ENCODE measurements at regions not wholly inside any gene's neighbourhood (a gene's known extent, or its start where the extent isn't known, plus 50 kb on each side); places are given as distances from the start of the nearest gene placed in this dataset.

DNA sequence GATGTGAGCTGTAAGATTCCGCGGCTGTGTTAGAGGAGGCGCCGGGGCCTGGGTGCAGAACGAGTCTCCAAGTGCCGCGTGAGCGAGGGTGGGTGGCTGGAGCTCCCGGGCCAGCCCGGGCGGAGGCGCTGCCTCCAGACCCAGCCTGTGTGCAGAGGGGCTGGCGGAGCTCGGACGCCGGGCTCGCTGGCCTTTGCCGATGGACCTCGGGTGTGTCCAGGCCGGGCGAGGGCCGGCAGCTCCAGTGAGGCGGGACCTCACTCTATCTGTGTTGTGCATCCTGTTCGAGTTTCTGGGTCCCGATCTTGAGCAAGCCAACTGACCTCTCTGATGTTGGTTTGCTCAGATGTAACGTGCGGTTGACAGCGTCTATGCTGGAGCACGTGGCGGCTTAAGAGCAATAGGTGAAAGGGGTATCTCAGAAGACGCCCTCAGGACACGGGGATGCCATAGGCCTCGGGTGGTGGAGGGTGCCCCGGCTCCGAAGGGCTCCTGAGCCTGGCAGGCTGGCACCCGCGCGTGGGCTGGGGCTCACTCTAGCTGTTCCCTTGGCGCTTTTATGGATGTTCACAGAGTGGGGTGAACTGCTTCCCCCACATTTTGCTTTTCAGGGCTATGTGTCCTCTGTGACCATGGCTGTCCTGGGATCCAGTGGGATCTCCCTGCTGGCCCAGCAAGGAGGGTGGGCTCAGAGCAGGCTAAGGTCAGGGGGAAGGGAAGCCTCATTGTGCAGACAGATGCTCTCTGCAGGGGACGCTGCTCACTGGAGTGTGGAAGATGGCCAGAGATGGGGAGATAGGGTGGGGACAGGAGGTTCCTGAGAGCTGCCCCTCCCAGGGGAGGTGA lies 69.8 kb downstream of the MRPL36 start:
- Mint-ChIP-seq H3K4me1 (ENCODE audit: low read depth) (peaks cover 2% of the 10 kb centered on the region), H3K9me3 (ENCODE audit: insufficient read depth) (no peaks in the 10 kb centered on the region), H3K36me3 (ENCODE audit: low read depth) (no peaks in the 10 kb centered on the region), H3K4me3 (no peak overlapping the region), H3K27ac (no peak overlapping the region), H3K27me3 (ENCODE audit: low read depth) (no peaks in the 10 kb centered on the region)
- CTCF ChIA-PET, result no interaction called here
- DNase-seq (no peak), ATAC-seq (no peak)
- POLR2A ChIA-PET, result interaction anchor here (0.7 kb wide), 1 partner anchor 279 kb away, joined by 3 read pairs; no protein-coding TSS in a partner anchor

DNA sequence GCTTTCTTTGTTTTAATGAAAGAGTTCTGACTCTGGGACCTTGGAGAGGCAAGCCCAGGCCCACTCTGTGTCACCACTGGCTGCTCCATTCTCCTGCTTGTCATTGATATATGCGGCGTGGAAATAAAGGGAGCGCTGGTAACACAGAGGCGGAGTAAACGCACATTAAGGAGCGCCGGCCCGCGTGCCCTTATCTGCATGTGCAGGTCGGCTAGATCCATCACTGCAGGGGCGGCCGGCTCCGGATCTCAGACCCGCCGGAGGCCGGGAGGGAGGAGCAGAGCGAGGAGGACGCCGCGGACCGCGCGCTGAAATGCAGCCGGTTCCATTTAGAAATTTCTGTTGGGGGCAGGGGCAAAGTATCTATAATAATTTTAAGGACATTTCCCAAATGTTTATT lies 70.8 kb downstream of the MRPL36 start:
- Mint-ChIP-seq H3K4me1 (ENCODE audit: low read depth) (peaks cover 2% of the 10 kb centered on the region), H3K36me3 (ENCODE audit: low read depth) (no peaks in the 10 kb centered on the region), H3K4me3 (no peak overlapping the region), H3K27me3 (ENCODE audit: low read depth) (no peaks in the 10 kb centered on the region), H3K27ac (no peak overlapping the region), H3K9me3 (ENCODE audit: insufficient read depth) (no peaks in the 10 kb centered on the region)
- CTCF ChIA-PET, result no interaction called here
- DNase-seq, result no peak
- POLR2A ChIA-PET, result interaction anchor here (0.7 kb wide), 1 partner anchor 280 kb away, joined by 3 read pairs; no protein-coding TSS in a partner anchor
- ATAC-seq, result no peak

DNA sequence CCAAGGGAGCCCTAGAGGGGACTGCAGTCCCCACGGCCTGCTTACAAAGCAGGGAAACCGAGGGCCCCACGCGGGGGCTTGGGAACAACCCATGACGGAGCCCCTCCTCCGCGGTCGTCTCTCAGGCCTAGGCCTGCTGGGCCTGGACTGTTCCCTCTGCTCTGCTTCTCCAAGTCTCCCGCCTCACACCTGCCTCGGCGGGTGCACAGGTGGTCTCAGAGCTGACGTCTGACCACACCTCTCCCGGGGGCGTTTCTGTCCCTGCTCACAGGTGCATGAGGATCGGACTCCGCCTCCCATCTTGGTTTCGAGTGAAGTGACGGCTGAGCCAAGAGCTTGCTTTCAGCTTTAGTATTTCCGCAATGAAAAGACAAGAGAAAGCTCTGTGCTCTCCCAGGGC lies 72.1 kb downstream of the MRPL36 start:
- DNase-seq (no peak), ATAC-seq (no peak)
- no peaks in the 10 kb centered on the region for H3K36me3 Mint-ChIP-seq (ENCODE audit: low read depth)
- H3K27me3 Mint-ChIP-seq (ENCODE audit: low read depth), result peaks cover 5% of the 10 kb centered on the region
- no peak overlapping the region for H3K27ac Mint-ChIP-seq
- no peak overlapping the region for H3K4me3 Mint-ChIP-seq
- H3K9me3 Mint-ChIP-seq (ENCODE audit: insufficient read depth), result no peaks in the 10 kb centered on the region
- CTCF ChIA-PET, result no interaction called here
- peaks cover 2% of the 10 kb centered on the region for H3K4me1 Mint-ChIP-seq (ENCODE audit: low read depth)
- POLR2A ChIA-PET, result no interaction called here

DNA sequence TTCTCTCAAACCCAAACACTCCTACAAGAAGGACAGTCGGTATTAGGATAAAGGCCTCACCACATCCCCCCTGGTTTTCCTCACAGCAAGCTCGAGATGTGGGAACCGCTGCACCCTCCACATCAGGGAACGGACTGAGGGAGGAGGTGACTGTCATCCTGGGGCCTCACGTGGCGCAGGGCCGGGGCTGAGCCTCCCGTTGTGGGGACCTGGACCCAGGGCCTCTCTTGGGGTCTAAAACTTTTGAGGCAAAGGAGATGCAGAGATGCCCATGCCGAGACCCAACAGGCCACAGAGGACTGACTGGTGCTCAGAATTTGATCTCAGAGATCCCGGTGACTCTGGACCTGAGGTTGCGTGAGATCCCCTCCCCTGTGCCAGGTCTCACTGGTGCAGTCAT lies 72.7 kb downstream of the MRPL36 start:
- H3K9me3 Mint-ChIP-seq (ENCODE audit: insufficient read depth), result no peaks in the 10 kb centered on the region
- POLR2A ChIA-PET, result no interaction called here
- DNase-seq, result no peak
- no peaks in the 10 kb centered on the region for H3K36me3 Mint-ChIP-seq (ENCODE audit: low read depth)
- H3K27ac Mint-ChIP-seq, result no peak overlapping the region
- ATAC-seq, result no peak
- peaks cover 5% of the 10 kb centered on the region for H3K27me3 Mint-ChIP-seq (ENCODE audit: low read depth)
- H3K4me3 Mint-ChIP-seq, result no peak overlapping the region
- H3K4me1 Mint-ChIP-seq (ENCODE audit: low read depth), result peaks cover 2% of the 10 kb centered on the region
- CTCF ChIA-PET, result no interaction called here

DNA sequence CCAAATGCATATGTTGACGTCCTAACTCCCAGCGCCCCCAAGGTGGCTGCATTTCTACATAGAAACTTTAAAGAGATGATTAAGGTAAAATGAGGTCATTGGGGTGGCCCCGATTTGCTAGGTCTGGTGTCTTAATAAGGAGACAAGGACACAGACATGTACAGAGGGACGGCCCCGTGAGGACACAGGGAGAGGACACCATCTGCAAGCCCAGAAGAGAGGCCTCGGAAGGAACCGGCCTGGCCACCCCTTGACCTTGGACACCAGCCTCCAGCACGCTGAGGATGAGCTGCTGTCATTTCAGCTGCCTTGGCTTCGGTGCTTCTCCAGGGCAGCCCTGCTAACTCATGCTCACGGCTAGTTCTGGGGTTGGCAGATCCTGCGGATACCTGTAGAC lies 73.2 kb downstream of the MRPL36 start:
- Mint-ChIP-seq H3K36me3 (ENCODE audit: low read depth) (no peaks in the 10 kb centered on the region), H3K27me3 (ENCODE audit: low read depth) (peaks cover 5% of the 10 kb centered on the region), H3K9me3 (ENCODE audit: insufficient read depth) (no peaks in the 10 kb centered on the region), H3K27ac (no peak overlapping the region), H3K4me1 (ENCODE audit: low read depth) (peaks cover 2% of the 10 kb centered on the region), H3K4me3 (no peak overlapping the region)
- ChIA-PET CTCF (no interaction called here), POLR2A (no interaction called here)
- ATAC-seq, result no peak
- DNase-seq, result no peak

DNA sequence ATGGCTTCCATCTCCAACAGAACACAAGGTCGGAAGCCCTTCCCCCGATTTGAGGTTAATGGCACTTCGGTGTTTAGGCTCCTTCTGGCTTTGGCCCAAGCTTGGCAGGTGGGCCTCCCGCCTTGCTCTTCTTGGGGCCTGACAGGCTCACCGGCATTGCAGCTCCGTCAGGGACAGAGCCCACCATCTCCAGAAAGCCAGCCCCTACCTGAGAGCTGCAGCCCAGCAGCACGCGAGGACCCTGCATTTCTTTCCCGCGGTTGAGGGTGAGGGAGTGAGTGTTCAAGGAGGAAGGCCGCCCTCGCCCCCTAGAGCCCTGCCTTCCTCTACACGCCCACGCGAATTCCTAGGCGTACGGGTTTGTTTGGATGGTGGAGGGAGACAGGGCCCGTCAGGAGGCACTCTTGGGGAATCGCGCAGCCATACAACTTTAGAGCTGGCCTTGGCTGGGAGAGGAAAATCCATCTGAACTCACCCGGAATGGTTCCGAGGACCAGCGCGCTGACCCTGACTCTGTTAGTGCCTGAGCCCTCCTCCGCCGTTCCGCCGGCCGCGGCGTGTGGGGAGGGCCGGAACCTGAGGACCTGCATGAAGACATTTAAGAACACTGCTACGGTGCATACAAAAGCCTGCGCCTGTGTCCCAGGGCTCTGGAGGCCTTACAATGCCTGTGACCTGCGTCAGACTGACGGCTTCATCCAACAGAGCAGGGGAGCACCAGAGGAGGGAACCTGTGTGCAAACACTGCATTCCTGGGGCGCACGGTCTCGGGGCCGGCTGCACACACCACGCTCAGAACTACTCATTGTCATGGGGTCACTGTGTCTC lies 73.8 kb downstream of the MRPL36 start:
- no peak overlapping the region for H3K27ac Mint-ChIP-seq
- DNase-seq, result no peak
- no peak overlapping the region for H3K4me3 Mint-ChIP-seq
- peaks cover 2% of the 10 kb centered on the region for H3K4me1 Mint-ChIP-seq (ENCODE audit: low read depth)
- CTCF ChIA-PET, result no interaction called here
- ATAC-seq, result no peak
- no peaks in the 10 kb centered on the region for H3K9me3 Mint-ChIP-seq (ENCODE audit: insufficient read depth)
- H3K36me3 Mint-ChIP-seq (ENCODE audit: low read depth), result no peaks in the 10 kb centered on the region
- H3K27me3 Mint-ChIP-seq (ENCODE audit: low read depth), result peaks cover 7% of the 10 kb centered on the region
- POLR2A ChIA-PET, result no interaction called here

DNA sequence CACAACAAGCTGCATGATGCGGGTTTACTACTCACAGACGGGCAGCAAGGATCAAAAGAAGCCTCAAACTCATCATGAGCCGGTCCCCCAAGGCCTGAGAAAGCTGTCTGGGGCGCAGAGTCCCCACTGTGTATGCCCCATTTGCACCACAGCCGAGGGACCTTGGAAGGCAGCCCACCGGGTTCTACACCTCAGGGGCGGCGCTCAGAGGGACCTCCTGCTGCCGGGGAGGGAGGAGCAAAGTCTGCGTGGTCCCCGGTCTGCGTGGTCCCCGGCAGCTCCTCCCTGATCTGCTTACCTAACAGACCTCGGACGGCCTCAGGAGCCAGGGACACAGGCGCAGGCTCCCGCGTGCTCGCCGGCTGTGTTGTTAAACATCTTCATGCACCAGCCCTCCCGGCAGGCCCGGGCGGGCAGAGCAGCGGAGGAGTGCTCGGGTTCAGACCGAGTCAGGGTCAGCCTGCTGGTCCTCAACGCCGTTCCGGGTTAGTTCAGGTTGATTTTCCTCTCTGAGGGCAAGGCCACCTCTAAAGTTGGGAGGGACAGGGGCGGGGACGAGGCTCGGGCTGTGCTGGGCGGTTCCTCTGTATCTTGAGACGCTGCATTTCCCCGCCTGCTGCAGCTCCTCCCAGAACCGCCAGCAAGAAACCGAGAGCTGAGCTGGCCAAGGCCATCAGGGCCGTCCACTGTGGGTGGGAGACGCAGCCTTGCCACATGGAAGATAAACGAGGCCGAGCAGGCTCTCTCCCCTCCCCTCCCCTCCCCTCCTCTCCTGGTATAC lies 74.6 kb downstream of the MRPL36 start:
- peak; percentile 80 for ATAC-seq
- ChIA-PET CTCF (no interaction called here), POLR2A (interaction anchor here (0.6 kb wide), 1 partner anchor 993 kb away, joined by 3 read pairs; no protein-coding TSS in a partner anchor)
- peaks cover 7% of the 10 kb centered on the region for H3K27me3 Mint-ChIP-seq (ENCODE audit: low read depth)
- H3K4me3 Mint-ChIP-seq, result peak overlapping the region; percentile 66
- no peaks in the 10 kb centered on the region for H3K9me3 Mint-ChIP-seq (ENCODE audit: insufficient read depth)
- peaks cover 2% of the 10 kb centered on the region for H3K4me1 Mint-ChIP-seq (ENCODE audit: low read depth)
- H3K36me3 Mint-ChIP-seq (ENCODE audit: low read depth), result no peaks in the 10 kb centered on the region
- DNase-seq, result peak; percentile 45
- H3K27ac Mint-ChIP-seq, result no peak overlapping the region

DNA sequence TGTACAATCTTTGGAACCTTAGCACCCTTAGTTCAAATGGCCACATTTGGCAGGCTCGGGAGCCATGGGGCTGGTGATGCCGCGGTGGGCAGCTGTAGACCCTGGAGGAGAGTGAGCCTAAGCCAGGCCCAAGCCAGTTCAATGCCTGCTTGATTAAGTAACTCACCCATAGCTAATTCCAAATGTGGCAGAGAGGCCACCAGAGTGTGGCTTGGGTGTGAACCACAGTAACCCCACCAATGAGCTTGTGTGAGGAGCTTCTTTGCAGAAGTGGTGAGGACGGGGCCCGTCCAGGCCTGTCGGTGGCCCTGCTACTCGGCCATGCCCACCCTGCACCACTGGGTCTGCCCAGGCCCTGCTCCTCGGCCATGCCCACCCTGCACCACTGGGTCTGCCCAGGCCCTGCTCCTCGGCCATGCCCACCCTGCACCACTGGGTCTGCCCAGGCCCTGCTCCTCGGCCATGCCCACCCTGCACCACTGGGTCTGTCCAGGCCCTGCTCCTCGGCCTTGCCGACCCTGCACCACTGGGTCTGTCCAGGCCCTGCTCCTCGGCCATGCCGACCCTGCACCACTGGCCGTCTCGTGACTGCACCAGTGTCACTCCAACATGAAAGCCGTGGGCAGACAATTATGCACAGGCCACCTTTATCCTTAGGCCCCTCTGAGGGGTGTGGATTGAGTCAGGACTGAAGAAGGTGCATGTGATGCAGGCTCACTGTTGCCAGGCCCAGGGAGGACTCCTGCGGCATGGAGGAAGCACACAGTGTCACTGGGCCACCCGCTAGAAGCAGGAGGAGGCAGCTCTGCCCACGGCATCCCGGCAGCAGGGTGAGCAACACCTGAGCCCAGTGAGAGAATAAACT lies 75.4 kb downstream of the MRPL36 start:
- no peak for DNase-seq
- H3K4me1 Mint-ChIP-seq (ENCODE audit: low read depth), result peaks cover 2% of the 10 kb centered on the region
- peaks cover 3% of the 10 kb centered on the region for H3K9me3 Mint-ChIP-seq (ENCODE audit: insufficient read depth)
- no peaks in the 10 kb centered on the region for H3K36me3 Mint-ChIP-seq (ENCODE audit: low read depth)
- no peak overlapping the region for H3K27ac Mint-ChIP-seq
- no peak overlapping the region for H3K4me3 Mint-ChIP-seq
- ChIA-PET CTCF (no interaction called here), POLR2A (interaction anchor here (0.6 kb wide), 1 partner anchor 993 kb away, joined by 3 read pairs; no protein-coding TSS in a partner anchor)
- ATAC-seq, result no peak
- H3K27me3 Mint-ChIP-seq (ENCODE audit: low read depth), result peaks cover 9% of the 10 kb centered on the region

DNA sequence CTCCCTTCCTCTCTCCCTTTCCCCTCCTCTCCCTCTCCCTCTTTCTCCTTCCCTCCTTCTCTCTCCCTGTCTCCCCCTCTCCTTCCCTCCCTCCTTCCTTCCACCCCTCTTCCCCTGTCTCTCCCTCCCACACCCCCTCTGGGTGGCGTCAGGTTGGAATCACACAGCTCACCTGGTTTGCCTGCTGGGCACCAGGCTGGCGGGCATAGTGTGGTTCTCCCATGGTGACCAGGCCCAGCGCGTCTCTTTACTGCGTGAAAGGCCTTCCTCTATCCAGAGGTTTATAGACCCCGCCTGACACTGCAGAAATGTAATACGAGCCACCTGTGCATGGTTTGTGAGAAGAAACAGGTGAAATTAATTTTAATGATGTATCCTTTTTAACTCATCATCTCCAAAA lies 76.2 kb downstream of the MRPL36 start:
- H3K9me3 Mint-ChIP-seq (ENCODE audit: insufficient read depth), result peaks cover 8% of the 10 kb centered on the region
- ChIA-PET POLR2A (no interaction called here), CTCF (no interaction called here)
- no peak overlapping the region for H3K4me3 Mint-ChIP-seq
- DNase-seq, result no peak
- peaks cover 2% of the 10 kb centered on the region for H3K4me1 Mint-ChIP-seq (ENCODE audit: low read depth)
- H3K27ac Mint-ChIP-seq, result no peak overlapping the region
- H3K36me3 Mint-ChIP-seq (ENCODE audit: low read depth), result no peaks in the 10 kb centered on the region
- no peak for ATAC-seq
- peaks cover 9% of the 10 kb centered on the region for H3K27me3 Mint-ChIP-seq (ENCODE audit: low read depth)

DNA sequence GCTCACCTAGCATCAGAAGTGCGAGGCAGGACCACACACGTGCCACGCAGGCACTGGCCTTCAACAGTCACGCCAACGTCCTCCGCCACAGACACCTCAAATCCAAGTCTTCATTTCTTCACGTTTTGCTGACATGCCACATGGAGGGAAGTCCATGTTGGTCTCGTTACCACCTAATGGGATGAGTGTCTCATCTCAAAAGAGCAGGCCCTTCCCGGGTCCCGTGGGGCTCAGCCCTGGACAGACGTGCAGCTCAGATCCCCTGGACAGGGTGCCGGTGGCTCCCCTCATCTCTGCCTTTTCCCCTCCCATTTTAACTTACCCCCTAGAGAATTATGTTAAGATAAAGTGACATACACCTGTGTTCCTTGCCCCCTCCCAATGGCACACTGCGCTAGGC lies 76.8 kb downstream of the MRPL36 start:
- DNase-seq, result no peak
- no peak overlapping the region for H3K4me3 Mint-ChIP-seq
- H3K4me1 Mint-ChIP-seq (ENCODE audit: low read depth), result peaks cover 2% of the 10 kb centered on the region
- no peak for ATAC-seq
- H3K9me3 Mint-ChIP-seq (ENCODE audit: insufficient read depth), result peaks cover 13% of the 10 kb centered on the region
- H3K36me3 Mint-ChIP-seq (ENCODE audit: low read depth), result no peaks in the 10 kb centered on the region
- ChIA-PET CTCF (no interaction called here), POLR2A (no interaction called here)
- no peak overlapping the region for H3K27ac Mint-ChIP-seq
- peaks cover 9% of the 10 kb centered on the region for H3K27me3 Mint-ChIP-seq (ENCODE audit: low read depth)

DNA sequence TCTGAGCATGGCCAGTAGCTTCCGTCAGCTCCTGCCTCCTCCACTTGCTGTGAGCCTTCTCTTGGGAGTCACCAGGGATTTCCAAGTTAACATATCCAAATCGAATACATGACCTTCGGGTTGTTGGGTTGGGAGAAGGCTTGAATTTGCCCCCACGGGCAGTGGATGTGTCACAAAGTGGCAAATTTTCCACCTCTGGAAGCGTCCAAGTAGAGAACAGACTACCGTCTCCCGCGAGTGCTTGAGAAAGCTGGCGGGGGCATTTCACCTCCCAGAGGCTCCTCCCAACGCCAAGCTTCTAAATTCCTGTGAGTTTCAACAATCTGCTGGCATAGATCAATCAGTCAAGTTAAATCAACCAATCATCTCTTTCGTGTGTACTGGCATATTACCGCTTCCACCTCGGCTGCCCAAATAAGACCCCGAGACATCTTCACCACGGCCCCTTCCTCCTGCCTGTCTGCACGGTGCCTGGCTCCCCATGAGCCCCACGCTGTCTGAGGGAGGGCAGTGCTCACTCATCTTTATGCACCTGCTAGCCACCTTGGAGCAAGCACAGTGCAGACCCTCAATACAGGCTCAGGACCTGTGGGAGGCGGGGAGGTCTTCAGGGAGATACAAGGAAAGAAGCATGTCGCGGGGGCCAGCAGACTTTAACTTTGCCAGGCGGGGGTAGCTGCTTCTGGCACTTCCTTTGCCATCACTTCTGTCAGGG lies 79.1 kb downstream of the MRPL36 start:
- POLR2A ChIA-PET, result no interaction called here
- Mint-ChIP-seq H3K4me1 (ENCODE audit: low read depth) (peaks cover under 1% of the 10 kb centered on the region), H3K9me3 (ENCODE audit: insufficient read depth) (peaks cover 13% of the 10 kb centered on the region), H3K36me3 (ENCODE audit: low read depth) (no peaks in the 10 kb centered on the region), H3K4me3 (no peak overlapping the region), H3K27ac (no peak overlapping the region), H3K27me3 (ENCODE audit: low read depth) (peaks cover 9% of the 10 kb centered on the region)
- no peak for ATAC-seq
- CTCF ChIA-PET, result no interaction called here
- DNase-seq, result peak; percentile 9
